ENCODE measurements at regions not wholly inside any gene's neighbourhood (a gene's known extent, or its start where the extent isn't known, plus 50 kb on each side); places are given as distances from the start of the nearest gene placed in this dataset.

DNA sequence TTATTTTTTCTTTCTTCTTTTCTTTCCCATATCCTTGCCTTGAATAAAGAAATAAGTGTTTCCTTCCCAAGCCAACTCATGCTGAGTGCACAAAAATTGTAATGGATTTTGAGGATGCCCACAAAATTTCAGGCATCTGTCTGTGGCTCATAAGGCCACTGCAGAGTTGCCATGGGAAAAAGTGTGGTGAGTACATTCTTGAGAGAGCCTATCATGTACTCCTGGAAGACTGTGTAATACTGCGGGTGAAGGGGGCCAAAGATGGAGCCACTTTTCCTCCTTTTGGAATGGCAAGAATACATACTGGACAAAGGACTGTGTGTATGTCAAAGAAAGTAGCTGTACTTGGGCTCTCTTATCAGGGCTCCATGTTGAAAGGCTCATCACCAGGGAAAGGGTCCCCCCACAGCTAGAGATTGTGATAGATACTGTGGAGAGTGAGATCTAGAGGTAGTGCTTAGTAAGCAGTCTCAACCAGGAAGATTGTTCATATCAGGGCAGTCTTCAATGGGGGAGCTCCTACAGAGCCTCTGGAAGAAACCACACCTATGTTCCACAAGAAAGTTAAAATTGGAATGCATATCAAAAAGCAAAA is 341.6 kb upstream of the KCND2 start:
- H3K4me3 Mint-ChIP-seq = no peak overlapping the region
- WGBS, 2 experiments (ENCODE audit: insufficient coverage in 1 of 2, insufficient read length in 1 of 2) = 93 to 100% methylated on average over 1 of the region's 1 CpG

DNA sequence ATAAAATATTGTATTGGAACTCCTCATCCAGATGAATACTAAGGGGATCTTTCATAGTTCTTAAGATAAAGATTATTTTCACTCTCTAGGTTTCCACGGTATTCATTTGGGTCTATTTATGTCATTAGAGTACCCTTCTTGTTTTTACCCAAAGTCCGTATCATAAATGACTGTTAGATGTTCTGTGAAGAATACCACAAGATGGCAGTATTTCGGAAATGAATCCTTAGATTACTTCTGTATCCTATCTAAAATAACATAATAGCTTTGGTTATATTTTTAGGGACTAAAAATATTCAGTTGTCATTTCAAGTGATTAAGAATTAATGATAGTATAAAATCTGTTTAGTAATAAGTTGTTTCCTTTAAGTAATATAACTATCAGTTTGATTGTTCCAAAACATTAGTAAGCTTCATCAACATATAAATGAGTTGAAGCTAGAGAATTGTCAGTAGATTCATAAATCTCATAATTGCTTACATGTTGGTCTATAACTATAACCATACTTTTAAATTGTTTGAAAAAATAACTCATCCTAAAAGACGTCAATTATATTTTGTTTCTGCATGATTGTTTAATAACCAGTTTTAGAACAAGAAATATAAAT is 337.5 kb upstream of the KCND2 start:
- H3K9me3 ChIP-seq (ENCODE audit: control insufficient read depth, low read length) = no peaks in the 10 kb centered on the region
- Mint-ChIP-seq H3K27me3 (ENCODE audit: insufficient read depth) (no peaks in the 10 kb centered on the region), H3K9me3 (no peaks in the 10 kb centered on the region), H3K4me1 (no peaks in the 10 kb centered on the region), H3K36me3 (ENCODE audit: low read depth) (no peaks in the 10 kb centered on the region), H3K27ac (no peak overlapping the region), H3K4me3 (no peak overlapping the region)
- H3K36me3 ChIP-seq (ENCODE audit: control insufficient read depth, insufficient read depth, low read length) = no peaks in the 10 kb centered on the region
- H3K27me3 ChIP-seq (ENCODE audit: control insufficient read depth, insufficient read depth, low read length, poor library complexity, severe bottlenecking) = no peaks in the 10 kb centered on the region
- H3K4me1 ChIP-seq (ENCODE audit: control insufficient read depth, insufficient read depth, low read length) = no peaks in the 10 kb centered on the region
- no peak for DNase-seq
- H3K9ac ChIP-seq (ENCODE audit: extremely low read depth, low read length, poor library complexity, severe bottlenecking) = no peak overlapping the region
- TF ChIP-seq, protein P1, sequence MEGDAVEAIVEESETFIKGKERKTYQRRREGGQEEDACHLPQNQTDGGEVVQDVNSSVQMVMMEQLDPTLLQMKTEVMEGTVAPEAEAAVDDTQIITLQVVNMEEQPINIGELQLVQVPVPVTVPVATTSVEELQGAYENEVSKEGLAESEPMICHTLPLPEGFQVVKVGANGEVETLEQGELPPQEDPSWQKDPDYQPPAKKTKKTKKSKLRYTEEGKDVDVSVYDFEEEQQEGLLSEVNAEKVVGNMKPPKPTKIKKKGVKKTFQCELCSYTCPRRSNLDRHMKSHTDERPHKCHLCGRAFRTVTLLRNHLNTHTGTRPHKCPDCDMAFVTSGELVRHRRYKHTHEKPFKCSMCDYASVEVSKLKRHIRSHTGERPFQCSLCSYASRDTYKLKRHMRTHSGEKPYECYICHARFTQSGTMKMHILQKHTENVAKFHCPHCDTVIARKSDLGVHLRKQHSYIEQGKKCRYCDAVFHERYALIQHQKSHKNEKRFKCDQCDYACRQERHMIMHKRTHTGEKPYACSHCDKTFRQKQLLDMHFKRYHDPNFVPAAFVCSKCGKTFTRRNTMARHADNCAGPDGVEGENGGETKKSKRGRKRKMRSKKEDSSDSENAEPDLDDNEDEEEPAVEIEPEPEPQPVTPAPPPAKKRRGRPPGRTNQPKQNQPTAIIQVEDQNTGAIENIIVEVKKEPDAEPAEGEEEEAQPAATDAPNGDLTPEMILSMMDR (conservative IDR thresholded peaks at IDR 0.05) = peak; percentile 80
- WGBS, 2 experiments (ENCODE audit: insufficient coverage in 1 of 2, insufficient read length in 1 of 2) = 37 to 55% methylated on average over 2 of the region's 4 CpGs
- no peak overlapping the region for H3K4me3 ChIP-seq (ENCODE audit: low read length)
- H3K27ac ChIP-seq (ENCODE audit: low read depth, low read length) = no peak overlapping the region

More for the DNA sequence above, 341.6 kb upstream of the KCND2 start:
- Histone ChIP-seq H3K9ac (ENCODE audit: extremely low read depth, low read length, poor library complexity, severe bottlenecking) (no peak overlapping the region), H3K4me3 (ENCODE audit: low read length) (no peak overlapping the region), H3K9me3 (ENCODE audit: control insufficient read depth, low read length) (no peaks in the 10 kb centered on the region), H3K27me3 (ENCODE audit: control insufficient read depth, insufficient read depth, low read length, poor library complexity, severe bottlenecking) (no peaks in the 10 kb centered on the region), H3K27ac (ENCODE audit: low read depth, low read length) (no peak overlapping the region), H3K4me1 (ENCODE audit: control insufficient read depth, insufficient read depth, low read length) (no peaks in the 10 kb centered on the region), H3K36me3 (ENCODE audit: control insufficient read depth, insufficient read depth, low read length) (no peaks in the 10 kb centered on the region)
- Mint-ChIP-seq H3K9me3 (no peaks in the 10 kb centered on the region), H3K36me3 (ENCODE audit: low read depth) (no peaks in the 10 kb centered on the region), H3K27me3 (ENCODE audit: insufficient read depth) (no peaks in the 10 kb centered on the region), H3K27ac (no peak overlapping the region), H3K4me1 (no peaks in the 10 kb centered on the region)
- TF ChIP-seq, protein P1 (conservative IDR thresholded peaks at IDR 0.05) = no peak
- no peak for DNase-seq

DNA sequence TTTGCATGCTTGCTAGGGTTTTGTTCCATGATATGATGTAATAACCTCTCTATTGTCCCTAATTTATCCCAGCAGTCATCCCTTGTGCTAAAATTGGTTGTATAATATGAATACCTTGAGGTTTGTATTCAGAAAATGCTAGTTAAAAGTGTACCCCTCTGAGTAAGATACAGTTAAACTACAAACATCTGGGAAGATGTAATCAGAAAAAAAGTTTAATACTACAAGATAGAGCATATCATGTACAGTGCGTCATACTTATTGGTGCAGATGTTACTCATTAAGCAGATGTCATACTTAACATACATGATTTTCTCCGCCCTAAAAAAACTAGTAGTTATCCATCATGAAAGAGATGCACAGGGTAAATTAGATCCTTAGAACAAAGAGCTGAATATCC is 336.1 kb upstream of the KCND2 start:
- WGBS, 2 experiments (ENCODE audit: insufficient coverage in 1 of 2, insufficient read length in 1 of 2) = 80 to 90% methylated on average over 1 to 2 of the region's 2 CpGs

More for the DNA sequence above, 336.1 kb upstream of the KCND2 start:
- TF ChIP-seq, protein P1 (conservative IDR thresholded peaks at IDR 0.05) = no peak
- no peak overlapping the region for H3K9ac ChIP-seq (ENCODE audit: extremely low read depth, low read length, poor library complexity, severe bottlenecking)
- H3K27ac Mint-ChIP-seq = no peak overlapping the region
- no peaks in the 10 kb centered on the region for H3K27me3 Mint-ChIP-seq (ENCODE audit: insufficient read depth)
- no peaks in the 10 kb centered on the region for H3K9me3 Mint-ChIP-seq
- H3K27me3 ChIP-seq (ENCODE audit: control insufficient read depth, insufficient read depth, low read length, poor library complexity, severe bottlenecking) = no peaks in the 10 kb centered on the region
- no peaks in the 10 kb centered on the region for H3K9me3 ChIP-seq (ENCODE audit: control insufficient read depth, low read length)
- H3K4me3 Mint-ChIP-seq = no peak overlapping the region
- no peak overlapping the region for H3K4me3 ChIP-seq (ENCODE audit: low read length)
- H3K27ac ChIP-seq (ENCODE audit: low read depth, low read length) = no peak overlapping the region
- DNase-seq = no peak
- no peaks in the 10 kb centered on the region for H3K36me3 ChIP-seq (ENCODE audit: control insufficient read depth, insufficient read depth, low read length)
- no peaks in the 10 kb centered on the region for H3K4me1 Mint-ChIP-seq
- H3K4me1 ChIP-seq (ENCODE audit: control insufficient read depth, insufficient read depth, low read length) = no peaks in the 10 kb centered on the region
- no peaks in the 10 kb centered on the region for H3K36me3 Mint-ChIP-seq (ENCODE audit: low read depth)

Data from endodermal cell (in vitro differentiated cells).